ENCODE measurements at regions not wholly inside any gene's neighbourhood (a gene's known extent, or its start where the extent isn't known, plus 50 kb on each side); places are given as distances from the start of the nearest gene placed in this dataset.

- intact Hi-C loops (cut with DNase I; ENCODE audit: low total_unique reads): no loop called here
- H3K9me3 ChIP-seq: no peaks in the 10 kb centered on the region
- DNase-seq (ENCODE audit: low spot score in 2 of 2): no peak
- peaks cover 0 to 12% of the 10 kb centered on the region in 2 donors for H3K4me1 ChIP-seq
- peak overlapping the region; percentile 63 to 64 for H3K27ac ChIP-seq
- H3K27me3 ChIP-seq: peaks cover 0 to 5% of the 10 kb centered on the region in 2 donors
- no peak overlapping the region for H3K4me3 ChIP-seq
- TF ChIP-seq POLR2A (IDR thresholded peaks at IDR 0.05) (no peak), CTCF (IDR thresholded peaks at IDR 0.05) (no peak), POLR2AphosphoS5 (IDR thresholded peaks at IDR 0.05) (no peak)
- H3K36me3 ChIP-seq: no peaks in the 10 kb centered on the region
These were observed 487.9 kb downstream of the NPHP4 start for GRCh38 chr1:5504364-5504740.

GRCh38 chr1:5503556-5504363 is 488.5 kb downstream of the NPHP4 start:
- DNase-seq (ENCODE audit: low spot score in 2 of 2): no peak
- Histone ChIP-seq H3K4me3 (no peak overlapping the region), H3K9me3 (no peaks in the 10 kb centered on the region), H3K4me1 (peaks cover 0 to 12% of the 10 kb centered on the region in 2 donors), H3K27ac (peak overlapping the region; percentile 63 to 64), H3K27me3 (peaks cover 0 to 5% of the 10 kb centered on the region in 2 donors), H3K36me3 (no peaks in the 10 kb centered on the region)
- no peak for TF ChIP-seq POLR2A (IDR thresholded peaks at IDR 0.05)
- TF ChIP-seq CTCF (IDR thresholded peaks at IDR 0.05): no peak
- TF ChIP-seq POLR2AphosphoS5 (IDR thresholded peaks at IDR 0.05): no peak
- intact Hi-C loops (cut with DNase I; ENCODE audit: low total_unique reads): no loop called here

- DNase-seq (ENCODE audit: low spot score in 2 of 2): peak in 1 of 2 donors; percentile 64
- Histone ChIP-seq H3K4me3 (no peak overlapping the region), H3K4me1 (peaks cover 0 to 17% of the 10 kb centered on the region in 2 donors), H3K36me3 (no peaks in the 10 kb centered on the region), H3K27me3 (no peaks in the 10 kb centered on the region), H3K9me3 (no peaks in the 10 kb centered on the region), H3K27ac (peak overlapping the region; percentile 55 to 64)
- intact Hi-C loops (cut with DNase I; ENCODE audit: low total_unique reads): no loop called here
- no peak for TF ChIP-seq CTCF (IDR thresholded peaks at IDR 0.05)
- TF ChIP-seq POLR2A (IDR thresholded peaks at IDR 0.05): no peak
- no peak for TF ChIP-seq POLR2AphosphoS5 (IDR thresholded peaks at IDR 0.05)
These were observed 489.7 kb downstream of the NPHP4 start for GRCh38 chr1:5502311-5503194.

- Histone ChIP-seq H3K27me3 (peaks cover 0 to 4% of the 10 kb centered on the region in 2 donors), H3K9me3 (no peaks in the 10 kb centered on the region), H3K27ac (peak overlapping the region in 1 of 2 donors; percentile 64), H3K36me3 (no peaks in the 10 kb centered on the region), H3K4me1 (peaks cover 0 to 18% of the 10 kb centered on the region in 2 donors), H3K4me3 (no peak overlapping the region)
- intact Hi-C loops (cut with DNase I; ENCODE audit: low total_unique reads): no loop called here
- no peak for DNase-seq (ENCODE audit: low spot score in 2 of 2)
- no peak for TF ChIP-seq POLR2AphosphoS5 (IDR thresholded peaks at IDR 0.05)
- TF ChIP-seq POLR2A (IDR thresholded peaks at IDR 0.05): no peak
These were observed 490.9 kb downstream of the NPHP4 start for GRCh38 chr1:5501206-5501930.

- TF ChIP-seq POLR2A (IDR thresholded peaks at IDR 0.05): no peak
- H3K9me3 ChIP-seq: no peaks in the 10 kb centered on the region
- peaks cover 0 to 12% of the 10 kb centered on the region in 2 donors for H3K27me3 ChIP-seq
- H3K36me3 ChIP-seq: no peaks in the 10 kb centered on the region
- H3K4me3 ChIP-seq: no peak overlapping the region
- H3K27ac ChIP-seq: no peak overlapping the region
- peaks cover 0 to 18% of the 10 kb centered on the region in 2 donors for H3K4me1 ChIP-seq
- intact Hi-C loops (cut with DNase I; ENCODE audit: low total_unique reads): no loop called here
- DNase-seq (ENCODE audit: low spot score in 2 of 2): no peak
These were observed 491.7 kb downstream of the NPHP4 start for GRCh38 chr1:5500541-5500940.

Data from breast epithelium (tissue), 4 donors.